ENCODE measurements at regions not wholly inside any gene's neighbourhood (a gene's known extent, or its start where the extent isn't known, plus 50 kb on each side); places are given as distances from the start of the nearest gene placed in this dataset.

- DNase-seq = peak; percentile 35
- Histone ChIP-seq H2BK120ac (ENCODE audit: low read depth, low read length) (no peak overlapping the region), H4K91ac (ENCODE audit: low read length) (no peak overlapping the region), H3K4me1 (ENCODE audit: control insufficient read depth, insufficient read depth, low read depth, low read length) (peaks cover 2% of the 10 kb centered on the region), H3K36me3 (ENCODE audit: control insufficient read depth in 1 of 2, insufficient read depth in 2 of 2, low read depth in 1 of 2, low read length in 2 of 2) (no peaks in the 10 kb centered on the region), H3K9ac (ENCODE audit: low read length) (no peak overlapping the region), H3K4me2 (ENCODE audit: low read length, poor library complexity, severe bottlenecking) (no peak overlapping the region), H4K8ac (ENCODE audit: low read length) (peak overlapping the region; percentile 47), H3K4ac (ENCODE audit: low read depth in 1 of 2, low read length in 2 of 2) (no peak overlapping the region), H2AK5ac (ENCODE audit: low read length, severe bottlenecking) (no peak overlapping the region), H2BK15ac (ENCODE audit: low read depth, poor library complexity, severe bottlenecking) (no peak overlapping the region), H3K18ac (ENCODE audit: low read depth in 1 of 2, low read length in 2 of 2) (peak overlapping the region in 1 of 2 experiments; percentile 80), H2BK5ac (ENCODE audit: low read depth, low read length, poor library complexity, severe bottlenecking) (no peak overlapping the region), H3K9me3 (ENCODE audit: control insufficient read depth, low read length) (no peaks in the 10 kb centered on the region), H2AFZ (ENCODE audit: low read depth, low read length) (no peak overlapping the region), H3K23ac (ENCODE audit: low read length in 2 of 2) (no peak overlapping the region), H3K27ac (ENCODE audit: low read length, poor library complexity, severe bottlenecking) (no peak overlapping the region), H3K27me3 (ENCODE audit: control insufficient read depth in 1 of 2, insufficient read depth in 1 of 2, low read length in 2 of 2) (no peaks in the 10 kb centered on the region), H3K79me1 (replicated peaks; ENCODE audit: low read length, poor library complexity, severe bottlenecking) (no peaks in the 10 kb centered on the region), H3K4me3 (ENCODE audit: insufficient read depth in 1 of 2, low read depth in 1 of 2, low read length in 2 of 2) (no peak overlapping the region), H2BK12ac (ENCODE audit: low read length in 2 of 2) (peak overlapping the region in 1 of 2 experiments; percentile 80), H3K14ac (ENCODE audit: low read length in 2 of 2) (peak overlapping the region in 1 of 2 experiments; percentile 57)
- WGBS = 94% methylated on average over 4 of the region's 5 CpGs
These were observed 157.8 kb upstream of the TENT5A start for GRCh38 chr6:81909981-81910900.

- no peak overlapping the region for H4K91ac ChIP-seq (ENCODE audit: low read length)
- H3K79me1 ChIP-seq (replicated peaks; ENCODE audit: low read length, poor library complexity, severe bottlenecking) = no peaks in the 10 kb centered on the region
- H2BK15ac ChIP-seq (ENCODE audit: low read depth, poor library complexity, severe bottlenecking) = no peak overlapping the region
- H2AK5ac ChIP-seq (ENCODE audit: low read length, severe bottlenecking) = no peak overlapping the region
- H2BK120ac ChIP-seq (ENCODE audit: low read depth, low read length) = no peak overlapping the region
- no peak overlapping the region for H3K23ac ChIP-seq (ENCODE audit: low read length in 2 of 2)
- H2BK5ac ChIP-seq (ENCODE audit: low read depth, low read length, poor library complexity, severe bottlenecking) = no peak overlapping the region
- H3K27ac ChIP-seq (ENCODE audit: low read length, poor library complexity, severe bottlenecking) = no peak overlapping the region
- no peak overlapping the region for H3K4me2 ChIP-seq (ENCODE audit: low read length, poor library complexity, severe bottlenecking)
- H3K14ac ChIP-seq (ENCODE audit: low read length in 2 of 2) = no peak overlapping the region
- no peaks in the 10 kb centered on the region for H3K9me3 ChIP-seq (ENCODE audit: control insufficient read depth, low read length)
- no peak overlapping the region for H2BK12ac ChIP-seq (ENCODE audit: low read length in 2 of 2)
- no peak overlapping the region for H4K8ac ChIP-seq (ENCODE audit: low read length)
- no peak overlapping the region for H3K18ac ChIP-seq (ENCODE audit: low read depth in 1 of 2, low read length in 2 of 2)
- DNase-seq = no peak
- H2AFZ ChIP-seq (ENCODE audit: low read depth, low read length) = no peak overlapping the region
- no peak overlapping the region for H3K4me3 ChIP-seq (ENCODE audit: insufficient read depth in 1 of 2, low read depth in 1 of 2, low read length in 2 of 2)
- H3K4me1 ChIP-seq (ENCODE audit: control insufficient read depth, insufficient read depth, low read depth, low read length) = peaks cover 2% of the 10 kb centered on the region
- no CpG with 5 or more reads among the region's 2 CpGs for WGBS
- no peaks in the 10 kb centered on the region for H3K36me3 ChIP-seq (ENCODE audit: control insufficient read depth in 1 of 2, insufficient read depth in 2 of 2, low read depth in 1 of 2, low read length in 2 of 2)
- no peak overlapping the region for H3K9ac ChIP-seq (ENCODE audit: low read length)
- H3K27me3 ChIP-seq (ENCODE audit: control insufficient read depth in 1 of 2, insufficient read depth in 1 of 2, low read length in 2 of 2) = no peaks in the 10 kb centered on the region
- H3K4ac ChIP-seq (ENCODE audit: low read depth in 1 of 2, low read length in 2 of 2) = no peak overlapping the region
These were observed 156.7 kb upstream of the TENT5A start for GRCh38 chr6:81909162-81909561.

GRCh38 chr6:81906709-81907204 lies 154.3 kb upstream of the TENT5A start:
- Histone ChIP-seq H2AK5ac (ENCODE audit: low read length, severe bottlenecking) (no peak overlapping the region), H3K79me1 (replicated peaks; ENCODE audit: low read length, poor library complexity, severe bottlenecking) (no peaks in the 10 kb centered on the region), H3K4ac (ENCODE audit: low read depth in 1 of 2, low read length in 2 of 2) (no peak overlapping the region), H3K36me3 (ENCODE audit: control insufficient read depth in 1 of 2, insufficient read depth in 2 of 2, low read depth in 1 of 2, low read length in 2 of 2) (no peaks in the 10 kb centered on the region), H3K9ac (ENCODE audit: low read length) (no peak overlapping the region), H3K9me3 (ENCODE audit: control insufficient read depth, low read length) (peaks cover 6% of the 10 kb centered on the region), H3K4me1 (ENCODE audit: control insufficient read depth, insufficient read depth, low read depth, low read length) (peaks cover 2% of the 10 kb centered on the region), H2BK5ac (ENCODE audit: low read depth, low read length, poor library complexity, severe bottlenecking) (no peak overlapping the region), H3K23ac (ENCODE audit: low read length in 2 of 2) (no peak overlapping the region), H2BK15ac (ENCODE audit: low read depth, poor library complexity, severe bottlenecking) (no peak overlapping the region), H2AFZ (ENCODE audit: low read depth, low read length) (no peak overlapping the region), H3K27me3 (ENCODE audit: control insufficient read depth in 1 of 2, insufficient read depth in 1 of 2, low read length in 2 of 2) (no peaks in the 10 kb centered on the region), H4K91ac (ENCODE audit: low read length) (no peak overlapping the region), H3K4me2 (ENCODE audit: low read length, poor library complexity, severe bottlenecking) (no peak overlapping the region), H3K18ac (ENCODE audit: low read depth in 1 of 2, low read length in 2 of 2) (no peak overlapping the region), H3K27ac (ENCODE audit: low read length, poor library complexity, severe bottlenecking) (no peak overlapping the region), H3K14ac (ENCODE audit: low read length in 2 of 2) (no peak overlapping the region), H2BK12ac (ENCODE audit: low read length in 2 of 2) (no peak overlapping the region), H4K8ac (ENCODE audit: low read length) (no peak overlapping the region), H2BK120ac (ENCODE audit: low read depth, low read length) (no peak overlapping the region), H3K4me3 (ENCODE audit: insufficient read depth in 1 of 2, low read depth in 1 of 2, low read length in 2 of 2) (no peak overlapping the region)
- WGBS = 80% methylated on average over 2 of the region's 2 CpGs
- no peak for DNase-seq

- Histone ChIP-seq H3K27ac (ENCODE audit: low read length, poor library complexity, severe bottlenecking) (no peak overlapping the region), H3K14ac (ENCODE audit: low read length in 2 of 2) (no peak overlapping the region), H3K36me3 (ENCODE audit: control insufficient read depth in 1 of 2, insufficient read depth in 2 of 2, low read depth in 1 of 2, low read length in 2 of 2) (no peaks in the 10 kb centered on the region), H2BK15ac (ENCODE audit: low read depth, poor library complexity, severe bottlenecking) (no peak overlapping the region), H3K4me2 (ENCODE audit: low read length, poor library complexity, severe bottlenecking) (no peak overlapping the region), H3K4ac (ENCODE audit: low read depth in 1 of 2, low read length in 2 of 2) (no peak overlapping the region), H2BK120ac (ENCODE audit: low read depth, low read length) (no peak overlapping the region), H3K9ac (ENCODE audit: low read length) (no peak overlapping the region), H3K4me1 (ENCODE audit: control insufficient read depth, insufficient read depth, low read depth, low read length) (peaks cover 2% of the 10 kb centered on the region), H4K91ac (ENCODE audit: low read length) (no peak overlapping the region), H4K8ac (ENCODE audit: low read length) (no peak overlapping the region), H3K18ac (ENCODE audit: low read depth in 1 of 2, low read length in 2 of 2) (no peak overlapping the region), H2BK12ac (ENCODE audit: low read length in 2 of 2) (no peak overlapping the region), H3K79me1 (replicated peaks; ENCODE audit: low read length, poor library complexity, severe bottlenecking) (no peaks in the 10 kb centered on the region), H3K23ac (ENCODE audit: low read length in 2 of 2) (no peak overlapping the region), H3K4me3 (ENCODE audit: insufficient read depth in 1 of 2, low read depth in 1 of 2, low read length in 2 of 2) (no peak overlapping the region), H2AFZ (ENCODE audit: low read depth, low read length) (no peak overlapping the region), H3K27me3 (ENCODE audit: control insufficient read depth in 1 of 2, insufficient read depth in 1 of 2, low read length in 2 of 2) (no peaks in the 10 kb centered on the region), H2BK5ac (ENCODE audit: low read depth, low read length, poor library complexity, severe bottlenecking) (no peak overlapping the region), H2AK5ac (ENCODE audit: low read length, severe bottlenecking) (no peak overlapping the region), H3K9me3 (ENCODE audit: control insufficient read depth, low read length) (peaks cover 6% of the 10 kb centered on the region)
- no peak for DNase-seq
- no CpG with 5 or more reads among the region's 3 CpGs for WGBS
These were observed 153.6 kb upstream of the TENT5A start for GRCh38 chr6:81906041-81906440.

Data from mesenchymal stem cell (in vitro differentiated cells and primary cell).